NCI-H1417 (cell line): ENCODE measurements at regions not wholly inside any gene's neighbourhood (a gene's known extent, or its start where the extent isn't known, plus 50 kb on each side); places are given as distances from the start of the nearest gene placed in this dataset.

ENCODE experiments used
- DNase-seq, 3 experiments: peaks; one replicate each; lab custom pipeline; 2025; lab: John Stamatoyannopoulos, UW

- no peak for DNase-seq
Observed at GRCh38 chr3:157582637-157582973, 79.4 kb upstream of the VEPH1 start.

GRCh38 chr3:157581956-157582636 is 78.9 kb upstream of the VEPH1 start:
- peak in 1 of 3 experiments; percentile 46 for DNase-seq

- no peak for DNase-seq
Observed at GRCh38 chr3:157581371-157581770, 78.2 kb upstream of the VEPH1 start.

GRCh38 chr3:157578181-157578580 is 75.0 kb upstream of the VEPH1 start:
- DNase-seq, result no peak

GRCh38 chr3:157574531-157574930 is 71.3 kb upstream of the VEPH1 start:
- peak in 1 of 3 experiments; percentile 30 for DNase-seq

GRCh38 chr3:157573780-157574378 is 70.7 kb upstream of the VEPH1 start:
- no peak for DNase-seq

GRCh38 chr3:157573281-157573680 is 70.1 kb upstream of the VEPH1 start:
- DNase-seq, result no peak

GRCh38 chr3:157572559-157573270 is 69.5 kb upstream of the VEPH1 start:
- peak; percentile 56 to 80 (median 64) for DNase-seq

- no peak for DNase-seq
Observed at GRCh38 chr3:157566596-157566995, 63.4 kb upstream of the VEPH1 start.

- no peak for DNase-seq
Observed at GRCh38 chr3:157559401-157559800, 56.2 kb upstream of the VEPH1 start.
